OCI-LY7 (cell line): ENCODE measurements at regions not wholly inside any gene's neighbourhood (a gene's known extent, or its start where the extent isn't known, plus 50 kb on each side); places are given as distances from the start of the nearest gene placed in this dataset.

Source experiments
- CTCF ChIP-seq: fragments of 200-600 bp; sonication (generic); conservative IDR thresholded peaks from 2 replicates; pipeline ENCODE4 v1.5.1; 2014; ENCODE audit warnings: mild to moderate bottlenecking, antibody characterized with exemption, low read length, moderate library complexity, mixed read lengths
- EZH2phosphoT487 ChIP-seq: fragments of 200-600 bp; sonication (generic); IDR thresholded peaks from 2 replicates; pipeline ENCODE4 v1.6.1; 2018; ENCODE audit warnings: low read depth, borderline replicate concordance, mild to moderate bottlenecking, mixed run types, antibody characterized with exemption, low read length, moderate library complexity, mixed read lengths

- TF ChIP-seq CTCF (no peak), EZH2phosphoT487 (no peak)
Measured at GRCh38 chr1:172781513-172782140, 122.7 kb downstream of the FASLG start.
